NOMO-1 treated with dmso at 0.1 percent for 144 hours (cell line): ENCODE measurements at regions not wholly inside any gene's neighbourhood (a gene's known extent, or its start where the extent isn't known, plus 50 kb on each side); places are given as distances from the start of the nearest gene placed in this dataset.

Source experiments
- DNase-seq: peaks from one replicate; lab custom pipeline; 2025; ENCODE audit not compliant: unreplicated experiment; lab: John Stamatoyannopoulos, UW

- DNase-seq, result no peak
These were observed 274.8 kb downstream of the SS18 start for GRCh38 chr18:25815659-25816058.

GRCh38 chr18:25814841-25815458, 275.5 kb downstream of the SS18 start:
- DNase-seq, result no peak

GRCh38 chr18:25813110-25813509, 277.3 kb downstream of the SS18 start:
- DNase-seq, result no peak

DNA sequence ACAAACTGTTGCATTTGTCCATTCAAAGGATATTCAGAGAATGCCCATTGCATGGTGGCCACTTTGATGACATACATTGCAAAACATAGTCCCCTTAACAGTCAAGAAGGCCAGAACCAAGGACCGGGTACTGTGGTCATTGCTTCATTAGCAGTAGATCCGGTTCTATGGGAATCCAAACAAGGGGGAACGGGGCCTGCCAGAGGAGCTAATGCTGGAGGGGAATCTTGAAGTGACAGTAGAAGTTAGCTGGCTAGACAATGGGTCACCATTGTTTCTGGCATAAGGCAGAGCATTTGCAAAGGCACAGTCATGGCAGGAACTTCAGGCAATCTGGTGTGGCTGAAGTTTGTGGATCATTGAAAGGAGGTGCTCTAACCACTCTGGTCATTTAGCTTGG, 279.7 kb downstream of the SS18 start:
- DNase-seq, result no peak

- no peak for DNase-seq
These were observed 284.5 kb downstream of the SS18 start for GRCh38 chr18:25805939-25806338.

GRCh38 chr18:25805323-25805722, 285.1 kb downstream of the SS18 start:
- DNase-seq, result no peak

DNA sequence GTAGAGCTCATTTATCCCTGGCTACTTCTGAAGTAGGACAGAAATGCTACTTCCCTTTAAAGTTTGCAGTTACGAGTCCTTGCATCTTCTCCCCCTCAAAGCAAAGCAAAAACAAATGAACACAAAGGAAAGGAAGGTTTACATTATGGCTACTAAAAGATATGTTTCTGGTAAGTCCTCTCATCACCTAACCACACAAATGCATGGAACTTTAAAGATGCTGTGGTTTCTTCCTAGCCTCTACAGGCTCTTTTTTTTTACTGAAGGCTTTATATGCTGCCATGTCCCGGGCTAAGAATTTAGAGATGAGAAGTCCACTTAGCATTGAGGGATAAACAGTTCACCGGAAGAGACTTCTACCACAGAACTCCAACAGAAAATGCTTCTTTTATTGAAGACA, 291.2 kb downstream of the SS18 start:
- DNase-seq, result no peak

DNA sequence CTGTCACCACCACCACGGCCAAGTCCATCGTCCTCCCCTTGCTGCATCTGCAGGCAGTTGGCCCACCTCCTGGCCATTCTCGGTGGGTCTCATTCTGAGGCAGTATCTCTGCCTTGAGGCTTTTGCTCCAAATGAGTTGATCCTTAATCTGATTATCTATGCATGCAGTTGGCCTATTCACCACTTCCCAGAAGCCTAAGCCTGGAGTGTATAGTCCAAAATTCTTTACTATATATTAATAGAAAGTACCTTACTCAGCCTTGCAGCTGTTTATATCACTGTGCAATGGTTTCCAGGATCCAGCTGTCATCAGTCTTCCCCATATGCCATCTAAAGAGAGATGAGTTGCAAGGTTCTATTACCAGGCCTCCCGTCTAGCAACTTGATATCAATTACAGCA, 292.4 kb downstream of the SS18 start:
- no peak for DNase-seq

DNA sequence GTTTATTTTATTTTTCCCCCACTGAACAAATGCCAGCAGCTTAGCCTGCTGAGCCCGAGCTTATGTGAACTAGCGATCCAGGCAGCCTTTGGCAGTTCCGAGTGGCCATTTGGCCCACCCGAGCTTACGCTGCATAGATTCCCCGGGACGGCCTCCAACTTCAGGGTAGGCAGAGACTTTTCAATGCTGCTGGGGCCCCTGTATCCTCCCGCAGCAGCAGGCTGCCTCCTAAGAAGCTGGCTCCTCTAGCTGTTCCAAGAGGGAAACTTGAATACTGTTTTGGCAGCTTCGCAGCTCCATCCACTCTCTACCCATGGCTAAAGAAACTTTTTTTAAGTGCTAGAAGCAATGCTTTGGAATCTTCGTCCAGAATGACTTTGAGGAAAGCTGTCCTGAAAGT, 295.2 kb downstream of the SS18 start:
- no peak for DNase-seq

- no peak for DNase-seq
These were observed 303.1 kb downstream of the SS18 start for GRCh38 chr18:25787276-25787675.

DNA sequence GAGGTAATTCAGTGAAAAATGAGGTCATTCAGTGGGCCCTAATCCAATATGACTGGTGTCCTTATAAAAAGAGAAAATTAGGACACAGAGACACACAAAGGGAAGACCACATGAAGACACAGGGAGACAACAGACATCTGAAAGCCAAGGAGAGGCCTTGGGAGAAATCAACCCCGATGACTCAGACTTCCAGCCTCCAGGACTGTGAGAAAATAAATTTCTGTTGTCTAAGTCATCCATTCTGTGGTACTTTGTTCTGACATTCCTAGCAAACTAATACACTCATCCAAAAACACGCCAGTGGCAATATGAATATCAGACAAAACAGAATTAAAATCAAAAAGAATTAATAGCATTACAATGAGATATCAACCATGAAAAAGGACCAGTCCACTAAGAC, 303.7 kb downstream of the SS18 start:
- DNase-seq, result no peak

GRCh38 chr18:25780105-25780504, 310.3 kb downstream of the SS18 start:
- DNase-seq, result no peak

- DNase-seq, result no peak
These were observed 318.6 kb downstream of the SS18 start for GRCh38 chr18:25771796-25772195.

- no peak for DNase-seq
These were observed 325.6 kb downstream of the SS18 start for GRCh38 chr18:25764777-25765176.

- no peak for DNase-seq
These were observed 331.3 kb downstream of the SS18 start for GRCh38 chr18:25759111-25759510.

- no peak for DNase-seq
These were observed 346.7 kb downstream of the SS18 start for GRCh38 chr18:25743646-25744151.

DNA sequence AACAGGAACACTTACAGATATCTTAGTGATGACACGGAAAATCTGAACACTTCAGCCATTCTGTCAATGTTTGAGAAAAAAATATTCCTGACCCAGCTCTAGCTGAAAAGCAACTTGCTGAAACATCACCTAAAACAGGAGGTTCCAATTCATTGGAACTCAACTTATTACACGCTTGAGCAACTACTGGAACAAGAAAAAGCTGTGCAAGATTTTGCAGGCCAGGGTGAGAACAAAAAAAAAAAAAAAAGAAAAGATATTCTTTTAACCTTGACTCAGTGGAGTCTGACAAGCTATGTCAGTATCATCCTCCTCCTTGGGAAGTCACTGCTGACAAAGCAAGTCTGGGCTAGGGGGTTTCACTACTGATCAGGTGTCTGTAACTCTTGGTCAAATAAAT, 351.0 kb downstream of the SS18 start:
- DNase-seq, result no peak

- no peak for DNase-seq
These were observed 352.6 kb downstream of the SS18 start for GRCh38 chr18:25737710-25738311.

DNA sequence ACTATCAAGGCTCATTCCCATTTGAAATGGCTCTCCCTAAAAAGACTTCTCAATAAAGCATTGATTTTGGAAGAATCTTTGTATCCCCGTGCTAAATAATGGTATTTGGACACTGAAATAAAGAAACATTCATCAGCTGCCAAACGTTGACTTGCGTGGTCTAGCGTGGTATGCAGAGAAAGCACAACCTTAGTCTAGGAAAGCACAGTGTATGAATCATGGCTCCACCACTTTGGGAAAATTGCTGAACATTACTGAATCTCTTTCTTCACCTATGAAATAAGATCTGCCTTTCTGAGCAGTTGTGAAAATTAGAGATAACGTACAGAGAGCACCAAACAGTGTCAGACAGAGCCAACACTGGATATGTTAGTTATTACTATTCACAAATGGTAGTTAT, 353.9 kb downstream of the SS18 start:
- no peak for DNase-seq

DNA sequence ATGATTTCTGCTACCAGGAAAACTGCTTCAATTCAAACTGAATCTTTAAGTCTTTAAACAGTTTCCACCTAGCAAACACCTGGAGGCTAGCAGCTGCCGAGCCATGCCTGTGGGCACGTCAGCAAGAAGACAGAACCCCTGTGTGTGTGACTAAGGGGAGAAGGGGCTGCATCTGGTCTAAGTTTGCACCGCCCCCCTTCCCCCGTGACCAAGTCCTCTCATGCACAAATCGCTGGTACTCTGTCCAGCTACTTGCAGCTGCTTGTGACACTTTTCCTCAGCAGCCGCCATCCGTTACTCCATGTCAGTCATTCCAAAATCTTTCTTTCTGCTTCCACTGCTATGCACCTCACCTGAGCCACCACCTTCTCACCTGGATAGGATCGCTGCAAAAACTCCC, 355.0 kb downstream of the SS18 start:
- DNase-seq, result no peak

DNA sequence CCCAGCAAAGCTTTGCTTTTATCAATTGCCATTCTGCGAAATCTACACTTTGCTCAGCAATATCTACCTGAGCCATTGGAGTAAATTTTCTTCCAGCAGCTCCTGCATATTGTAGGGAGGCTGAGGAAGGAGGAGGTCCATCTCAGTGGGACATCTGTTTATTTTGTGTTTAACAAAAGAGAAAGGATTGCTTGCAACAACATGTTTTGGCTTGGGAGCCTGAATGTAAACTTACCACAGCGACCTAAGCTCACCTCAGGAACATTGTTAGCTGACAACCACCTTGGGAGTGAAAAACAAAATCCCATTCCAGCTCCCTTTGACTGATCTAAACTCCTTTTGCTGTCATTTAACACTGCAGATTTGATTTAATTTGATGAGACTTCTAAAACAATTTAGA, 356.1 kb downstream of the SS18 start:
- DNase-seq, result no peak

DNA sequence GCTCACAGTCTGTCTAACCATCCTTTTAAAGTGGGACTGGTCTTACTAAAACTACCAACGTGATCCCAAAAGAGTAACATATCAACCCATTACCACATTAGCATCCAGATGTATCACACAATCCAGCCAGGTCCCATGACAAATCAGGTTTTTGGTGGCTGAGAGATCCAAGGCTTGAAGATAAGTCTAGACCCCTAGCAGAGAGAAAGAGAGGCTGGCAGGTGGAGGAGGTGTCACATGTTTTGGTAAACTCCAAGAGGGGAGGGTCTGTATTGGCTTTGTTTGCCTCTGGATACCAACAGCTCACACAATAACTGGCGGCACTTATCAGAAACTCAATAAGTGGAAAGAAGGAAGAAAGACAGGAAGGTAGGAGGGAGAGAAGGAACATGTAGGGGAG, 357.6 kb downstream of the SS18 start:
- no peak for DNase-seq

- no peak for DNase-seq
These were observed 361.3 kb downstream of the SS18 start for GRCh38 chr18:25729072-25729471.
